ENCODE measurements at regions not wholly inside any gene's neighbourhood (a gene's known extent, or its start where the extent isn't known, plus 50 kb on each side); places are given as distances from the start of the nearest gene placed in this dataset.
"Not testable (repeated sequence)": the region's sequence is repeated elsewhere in the genome, so short reads cannot be mapped to it uniquely, and the experiment has no call there.

- no peak for TF ChIP-seq CTCF (IDR thresholded peaks at IDR 0.05; ENCODE audit: control extremely low read depth in 1 of 3, insufficient read depth in 1 of 3, low read depth in 1 of 3, low read length in 3 of 3)
- no peak for TF ChIP-seq ATF3 (IDR thresholded peaks at IDR 0.05; ENCODE audit: insufficient read depth, low read depth, low read length)
- no peak for TF ChIP-seq ZNF274 (IDR thresholded peaks at IDR 0.05; ENCODE audit: borderline replicate concordance, extremely low read depth, low read length)
- TF ChIP-seq BCL11A (IDR thresholded peaks at IDR 0.05; ENCODE audit: low read depth in 2 of 2, low read length in 2 of 2), result no peak
- TF ChIP-seq SIRT6 (IDR thresholded peaks at IDR 0.05; ENCODE audit: low read length), result no peak
Measured at GRCh38 chr16:52657924-52658323, 111.0 kb upstream of the TOX3 start (continued).

GRCh38 chr16:52655916-52656315 is 109.0 kb upstream of the TOX3 start:
- H3K4me2 ChIP-seq (ENCODE audit: insufficient read depth in 1 of 2, low read depth in 2 of 2, low read length in 2 of 2); CTCF ChIA-PET (ENCODE audit: partially characterized antibody); FAIRE-seq; H4K8ac ChIP-seq (ENCODE audit: extremely low read depth, insufficient read depth, low read length); H3K4ac ChIP-seq (replicated peaks; ENCODE audit: insufficient read length, low read depth, low read length); H2AK5ac ChIP-seq (ENCODE audit: low read depth, low read length); H3K4me3 ChIP-seq (ENCODE audit: extremely low read depth in 1 of 4, insufficient read depth in 2 of 4, low read depth in 3 of 4, low read length in 4 of 4); H2BK20ac ChIP-seq (ENCODE audit: low read length); H3K27ac ChIP-seq (ENCODE audit: low read depth, low read length); DNase-seq (ENCODE audit: low read depth in 1 of 2, low spot score in 2 of 2); H3K9ac ChIP-seq (replicated peaks in 1 of 4; ENCODE audit: extremely low read depth in 1 of 4, low read depth in 3 of 4, low read length in 3 of 4); H3K18ac ChIP-seq (ENCODE audit: extremely low read depth, low read length); H3K23me2 ChIP-seq (ENCODE audit: low read depth, low read length); H3K27me3 ChIP-seq (replicated peaks in 1 of 4; ENCODE audit: control insufficient read depth in 3 of 4, extremely low read depth in 1 of 4, insufficient read depth in 3 of 4, low read length in 3 of 4); H4K5ac ChIP-seq (ENCODE audit: insufficient read length, low read depth, low read length); H3K23ac ChIP-seq (ENCODE audit: insufficient read length); H4K91ac ChIP-seq (replicated peaks; ENCODE audit: insufficient read length, low read length); H4K20me1 ChIP-seq (replicated peaks in 1 of 2; ENCODE audit: control insufficient read depth in 1 of 2, insufficient read depth in 2 of 2, low read length in 2 of 2); H3K79me2 ChIP-seq (ENCODE audit: control insufficient read depth in 1 of 2, insufficient read depth in 2 of 2, low read length in 2 of 2); H3K9me3 ChIP-seq (ENCODE audit: insufficient read depth in 2 of 2, low read depth in 1 of 2, low read length in 1 of 2); H3K4me1 ChIP-seq (replicated peaks in 1 of 4; ENCODE audit: control insufficient read depth in 3 of 4, insufficient read depth in 4 of 4, low read length in 3 of 4); H3K56ac ChIP-seq (replicated peaks; ENCODE audit: insufficient read length, low read depth, low read length); POLR2A ChIA-PET (ENCODE audit: partially characterized antibody); H3K79me1 ChIP-seq (ENCODE audit: low read depth, low read length); H2BK15ac ChIP-seq (ENCODE audit: low read length); H2BK120ac ChIP-seq (replicated peaks; ENCODE audit: low read depth, low read length); H3K14ac ChIP-seq (ENCODE audit: insufficient read length); H2BK5ac ChIP-seq (ENCODE audit: low read depth, low read length); H2AFZ ChIP-seq (ENCODE audit: low read length); H3K36me3 ChIP-seq (ENCODE audit: control insufficient read depth in 2 of 4, insufficient read depth in 4 of 4, low read length in 3 of 4); H2BK12ac ChIP-seq (ENCODE audit: low read depth, low read length): not testable (repeated sequence)
- whole genome bisulfite sequencing, 2 experiments (ENCODE audit: extremely low coverage in 1 of 2, insufficient coverage in 1 of 2, insufficient read length in 1 of 2, insufficient replicate concordance in 2 of 2, low coverage in 1 of 2, low lambda C conversion rate in 2 of 2, missing lambda C conversion rate in 1 of 2), result 92% methylated on average over 7 of the region's 7 CpGs; no CpG with 5 or more reads in 1 of the 2 experiments
